HL-60 (cell line): ENCODE measurements at regions not wholly inside any gene's neighbourhood (a gene's known extent, or its start where the extent isn't known, plus 50 kb on each side); places are given as distances from the start of the nearest gene placed in this dataset.

Experiments used
- GABPA ChIP-seq: IDR thresholded peaks from 2 replicates; pipeline ENCODE4 v1.6.1; 2012; ENCODE audit warnings: low read depth
- POLR2AphosphoS5 ChIP-seq: IDR thresholded peaks from 2 replicates; pipeline ENCODE4 v1.6.1; 2012; ENCODE audit warnings: low read depth
- TF ChIP-seq, protein P1 (sequence below): IDR thresholded peaks from one replicate; pipeline ENCODE4 v1.5.1; 2011; ENCODE audit warnings: low read length, control low read depth, inconsistent platforms; ENCODE audit not compliant: insufficient read depth
- TF ChIP-seq, protein P2 (sequence below): IDR thresholded peaks from 2 replicates; pipeline ENCODE4 v1.6.1; 2012; ENCODE audit warnings: low read depth; ENCODE audit not compliant: insufficient replicate concordance

DNA sequence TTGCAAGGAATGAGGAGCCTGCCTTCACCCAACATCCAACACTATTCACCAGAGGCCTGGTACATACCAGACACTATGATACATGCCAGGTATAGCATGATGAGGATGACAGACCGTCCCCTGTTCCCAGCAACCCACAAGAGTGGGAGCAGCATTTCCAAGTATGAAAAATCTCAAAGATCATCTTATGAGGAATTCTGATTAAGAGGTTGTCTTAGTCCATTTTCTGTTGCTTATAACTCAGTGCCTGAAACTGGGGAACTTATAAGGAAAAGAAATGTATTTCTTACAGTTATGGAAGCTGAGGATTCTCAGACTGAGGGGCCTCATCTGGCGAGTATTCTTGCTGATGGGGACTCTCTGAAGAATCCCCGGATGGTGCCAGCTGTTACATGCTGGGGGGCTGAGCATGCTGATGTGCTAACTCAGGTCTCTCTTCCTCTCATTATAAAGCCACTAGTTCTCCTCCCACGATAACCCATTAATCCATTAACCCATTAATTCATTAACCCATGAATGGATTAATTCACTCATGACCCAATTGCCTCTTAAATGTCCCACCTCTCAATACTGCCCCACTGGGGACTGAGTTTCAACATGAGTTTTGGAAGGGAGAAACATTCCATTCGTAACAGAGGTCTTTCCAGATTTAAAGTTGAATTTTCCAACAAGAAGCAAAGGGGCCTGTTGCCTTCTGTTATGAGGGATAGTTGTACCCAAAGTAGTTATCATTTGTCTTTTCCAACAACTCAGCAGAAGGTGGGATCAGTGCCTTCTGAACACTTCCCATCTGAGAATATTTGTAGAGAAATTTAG is 173.9 kb downstream of the HERPUD2 start:
- TF ChIP-seq, protein P1, sequence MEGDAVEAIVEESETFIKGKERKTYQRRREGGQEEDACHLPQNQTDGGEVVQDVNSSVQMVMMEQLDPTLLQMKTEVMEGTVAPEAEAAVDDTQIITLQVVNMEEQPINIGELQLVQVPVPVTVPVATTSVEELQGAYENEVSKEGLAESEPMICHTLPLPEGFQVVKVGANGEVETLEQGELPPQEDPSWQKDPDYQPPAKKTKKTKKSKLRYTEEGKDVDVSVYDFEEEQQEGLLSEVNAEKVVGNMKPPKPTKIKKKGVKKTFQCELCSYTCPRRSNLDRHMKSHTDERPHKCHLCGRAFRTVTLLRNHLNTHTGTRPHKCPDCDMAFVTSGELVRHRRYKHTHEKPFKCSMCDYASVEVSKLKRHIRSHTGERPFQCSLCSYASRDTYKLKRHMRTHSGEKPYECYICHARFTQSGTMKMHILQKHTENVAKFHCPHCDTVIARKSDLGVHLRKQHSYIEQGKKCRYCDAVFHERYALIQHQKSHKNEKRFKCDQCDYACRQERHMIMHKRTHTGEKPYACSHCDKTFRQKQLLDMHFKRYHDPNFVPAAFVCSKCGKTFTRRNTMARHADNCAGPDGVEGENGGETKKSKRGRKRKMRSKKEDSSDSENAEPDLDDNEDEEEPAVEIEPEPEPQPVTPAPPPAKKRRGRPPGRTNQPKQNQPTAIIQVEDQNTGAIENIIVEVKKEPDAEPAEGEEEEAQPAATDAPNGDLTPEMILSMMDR = no peak
- TF ChIP-seq POLR2AphosphoS5 (no peak), GABPA (no peak)
- TF ChIP-seq, protein P2, sequence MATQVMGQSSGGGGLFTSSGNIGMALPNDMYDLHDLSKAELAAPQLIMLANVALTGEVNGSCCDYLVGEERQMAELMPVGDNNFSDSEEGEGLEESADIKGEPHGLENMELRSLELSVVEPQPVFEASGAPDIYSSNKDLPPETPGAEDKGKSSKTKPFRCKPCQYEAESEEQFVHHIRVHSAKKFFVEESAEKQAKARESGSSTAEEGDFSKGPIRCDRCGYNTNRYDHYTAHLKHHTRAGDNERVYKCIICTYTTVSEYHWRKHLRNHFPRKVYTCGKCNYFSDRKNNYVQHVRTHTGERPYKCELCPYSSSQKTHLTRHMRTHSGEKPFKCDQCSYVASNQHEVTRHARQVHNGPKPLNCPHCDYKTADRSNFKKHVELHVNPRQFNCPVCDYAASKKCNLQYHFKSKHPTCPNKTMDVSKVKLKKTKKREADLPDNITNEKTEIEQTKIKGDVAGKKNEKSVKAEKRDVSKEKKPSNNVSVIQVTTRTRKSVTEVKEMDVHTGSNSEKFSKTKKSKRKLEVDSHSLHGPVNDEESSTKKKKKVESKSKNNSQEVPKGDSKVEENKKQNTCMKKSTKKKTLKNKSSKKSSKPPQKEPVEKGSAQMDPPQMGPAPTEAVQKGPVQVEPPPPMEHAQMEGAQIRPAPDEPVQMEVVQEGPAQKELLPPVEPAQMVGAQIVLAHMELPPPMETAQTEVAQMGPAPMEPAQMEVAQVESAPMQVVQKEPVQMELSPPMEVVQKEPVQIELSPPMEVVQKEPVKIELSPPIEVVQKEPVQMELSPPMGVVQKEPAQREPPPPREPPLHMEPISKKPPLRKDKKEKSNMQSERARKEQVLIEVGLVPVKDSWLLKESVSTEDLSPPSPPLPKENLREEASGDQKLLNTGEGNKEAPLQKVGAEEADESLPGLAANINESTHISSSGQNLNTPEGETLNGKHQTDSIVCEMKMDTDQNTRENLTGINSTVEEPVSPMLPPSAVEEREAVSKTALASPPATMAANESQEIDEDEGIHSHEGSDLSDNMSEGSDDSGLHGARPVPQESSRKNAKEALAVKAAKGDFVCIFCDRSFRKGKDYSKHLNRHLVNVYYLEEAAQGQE = no peak
